ENCODE measurements at regions not wholly inside any gene's neighbourhood (a gene's known extent, or its start where the extent isn't known, plus 50 kb on each side); places are given as distances from the start of the nearest gene placed in this dataset.

GRCh38 chr2:60045456-60045855, 508.0 kb downstream of the BCL11A start:
- no peak for DNase-seq

- peak in 1 of 3 experiments; percentile 17 for DNase-seq
These were observed 509.0 kb downstream of the BCL11A start for GRCh38 chr2:60044484-60044883.

- DNase-seq, result no peak
These were observed 511.4 kb downstream of the BCL11A start for GRCh38 chr2:60042023-60042422.

GRCh38 chr2:60033325-60033724, 520.1 kb downstream of the BCL11A start:
- peak in 1 of 3 experiments; percentile 59 for DNase-seq

GRCh38 chr2:60029566-60029883, 523.9 kb downstream of the BCL11A start:
- DNase-seq, result no peak

GRCh38 chr2:60028849-60029565, 524.4 kb downstream of the BCL11A start:
- DNase-seq, result peak in 1 of 3 experiments; percentile 44

GRCh38 chr2:60025496-60025895, 528.0 kb downstream of the BCL11A start:
- no peak for DNase-seq

GRCh38 chr2:60023256-60023985, 530.0 kb downstream of the BCL11A start:
- no peak for DNase-seq

GRCh38 chr2:60007671-60008070, 545.8 kb downstream of the BCL11A start:
- DNase-seq, result no peak

- no peak for DNase-seq
These were observed 550.4 kb downstream of the BCL11A start for GRCh38 chr2:60003076-60003475.

GRCh38 chr2:60002183-60002867, 551.1 kb downstream of the BCL11A start:
- DNase-seq, result no peak

- no peak for DNase-seq
These were observed 552.8 kb downstream of the BCL11A start for GRCh38 chr2:60000686-60001085.

GRCh38 chr2:59998324-59998723, 555.1 kb downstream of the BCL11A start:
- DNase-seq, result no peak

- no peak for DNase-seq
These were observed 556.1 kb downstream of the BCL11A start for GRCh38 chr2:59997371-59997770.

GRCh38 chr2:59996855-59997254, 556.6 kb downstream of the BCL11A start:
- no peak for DNase-seq

GRCh38 chr2:59993726-59994125, 559.7 kb downstream of the BCL11A start:
- DNase-seq, result no peak

GRCh38 chr2:59988341-59988740, 565.1 kb downstream of the BCL11A start:
- DNase-seq, result peak in 1 of 3 experiments; percentile 21

- DNase-seq, result no peak
These were observed 566.9 kb downstream of the BCL11A start for GRCh38 chr2:59986511-59986910.

- DNase-seq, result no peak
These were observed 567.5 kb downstream of the BCL11A start for GRCh38 chr2:59985923-59986322.

- DNase-seq, result peak in 2 of 3 experiments; percentile 47 to 74
These were observed 579.2 kb downstream of the BCL11A start for GRCh38 chr2:59974051-59974766.

- no peak for DNase-seq
These were observed 584.3 kb downstream of the BCL11A start for GRCh38 chr2:59969161-59969560.

GRCh38 chr2:59968441-59968840, 585.0 kb downstream of the BCL11A start:
- no peak for DNase-seq

- no peak for DNase-seq
These were observed 585.8 kb downstream of the BCL11A start for GRCh38 chr2:59967691-59968090.

All from NCI-H1417 (cell line).